ENCODE measurements at regions not wholly inside any gene's neighbourhood (a gene's known extent, or its start where the extent isn't known, plus 50 kb on each side); places are given as distances from the start of the nearest gene placed in this dataset.

GRCh38 chr5:164052536-164053093, 547.2 kb downstream of the MAT2B start:
- no peaks in the 10 kb centered on the region for H3K36me3 ChIP-seq (ENCODE audit: control insufficient read depth in 4 of 4, insufficient read depth in 3 of 4, low read depth in 1 of 4, low read length in 3 of 4)
- DNase-seq (ENCODE audit: low spot score), result no peak
- WGBS, result 53% methylated on average over 3 of the region's 3 CpGs
- H3K27me3 ChIP-seq (ENCODE audit: control insufficient read depth in 4 of 4, insufficient read depth in 4 of 4, low read length in 3 of 4), result no peaks in the 10 kb centered on the region
- no peaks in the 10 kb centered on the region for H3K9me3 ChIP-seq (ENCODE audit: control insufficient read depth in 4 of 4, low read length in 3 of 4)
- H3K4me1 ChIP-seq (ENCODE audit: control insufficient read depth in 4 of 4, insufficient read depth in 4 of 4, low read length in 3 of 4), result no peaks in the 10 kb centered on the region
- no peak overlapping the region for H3K27ac ChIP-seq (ENCODE audit: low read depth in 1 of 2, low read length in 2 of 2)
- H3K9ac ChIP-seq (ENCODE audit: low read depth in 1 of 2, low read length in 2 of 2), result no peak overlapping the region
- no peak overlapping the region for H3K4me3 ChIP-seq (ENCODE audit: low read depth in 1 of 3, low read length in 3 of 3)
- TF ChIP-seq FOXA2 (IDR thresholded peaks at IDR 0.05) (no peak), EGR1 (IDR thresholded peaks at IDR 0.05; ENCODE audit: low read depth in 2 of 2) (no peak), HNF4A (conservative IDR thresholded peaks at IDR 0.05) (no peak), MAX (IDR thresholded peaks at IDR 0.05) (no peak), YY1 (IDR thresholded peaks at IDR 0.05) (no peak), TAF1 (conservative IDR thresholded peaks at IDR 0.05) (no peak), FOXA1 (IDR thresholded peaks at IDR 0.05) (no peak), ATF3 (IDR thresholded peaks at IDR 0.05) (no peak), JUND (IDR thresholded peaks at IDR 0.05) (no peak), HNF4G (IDR thresholded peaks at IDR 0.05) (no peak)
- TF ChIP-seq, protein P1, sequence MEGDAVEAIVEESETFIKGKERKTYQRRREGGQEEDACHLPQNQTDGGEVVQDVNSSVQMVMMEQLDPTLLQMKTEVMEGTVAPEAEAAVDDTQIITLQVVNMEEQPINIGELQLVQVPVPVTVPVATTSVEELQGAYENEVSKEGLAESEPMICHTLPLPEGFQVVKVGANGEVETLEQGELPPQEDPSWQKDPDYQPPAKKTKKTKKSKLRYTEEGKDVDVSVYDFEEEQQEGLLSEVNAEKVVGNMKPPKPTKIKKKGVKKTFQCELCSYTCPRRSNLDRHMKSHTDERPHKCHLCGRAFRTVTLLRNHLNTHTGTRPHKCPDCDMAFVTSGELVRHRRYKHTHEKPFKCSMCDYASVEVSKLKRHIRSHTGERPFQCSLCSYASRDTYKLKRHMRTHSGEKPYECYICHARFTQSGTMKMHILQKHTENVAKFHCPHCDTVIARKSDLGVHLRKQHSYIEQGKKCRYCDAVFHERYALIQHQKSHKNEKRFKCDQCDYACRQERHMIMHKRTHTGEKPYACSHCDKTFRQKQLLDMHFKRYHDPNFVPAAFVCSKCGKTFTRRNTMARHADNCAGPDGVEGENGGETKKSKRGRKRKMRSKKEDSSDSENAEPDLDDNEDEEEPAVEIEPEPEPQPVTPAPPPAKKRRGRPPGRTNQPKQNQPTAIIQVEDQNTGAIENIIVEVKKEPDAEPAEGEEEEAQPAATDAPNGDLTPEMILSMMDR (IDR thresholded peaks at IDR 0.05; ENCODE audit: low read depth, low read length, missing input control), result no peak

- H3K9ac ChIP-seq (ENCODE audit: low read depth in 1 of 2, low read length in 2 of 2), result no peak overlapping the region
- no peaks in the 10 kb centered on the region for H3K27me3 ChIP-seq (ENCODE audit: control insufficient read depth in 4 of 4, insufficient read depth in 4 of 4, low read length in 3 of 4)
Observed at GRCh38 chr5:164053123-164053522, 547.7 kb downstream of the MAT2B start.

DNA sequence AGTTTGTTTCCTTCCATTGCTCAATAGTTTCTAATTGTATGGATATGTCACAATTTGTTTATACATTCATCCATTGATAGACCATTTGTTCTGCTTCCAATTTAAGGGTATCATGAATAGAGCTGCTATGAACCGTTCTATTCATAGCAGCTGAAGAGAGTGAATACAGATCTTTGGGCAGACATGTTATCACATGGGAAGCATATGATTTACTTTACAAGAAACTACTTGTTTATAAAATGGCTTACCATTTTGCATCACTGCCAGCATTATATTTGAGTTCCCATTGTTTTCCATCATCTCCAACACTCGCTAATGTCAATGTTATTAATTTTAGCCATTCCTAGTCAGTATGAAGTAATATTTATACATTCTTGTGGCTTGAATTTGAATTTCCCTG, 549.0 kb downstream of the MAT2B start:
- H3K36me3 ChIP-seq (ENCODE audit: control insufficient read depth in 4 of 4, insufficient read depth in 3 of 4, low read depth in 1 of 4, low read length in 3 of 4), result no peaks in the 10 kb centered on the region
- H3K27ac ChIP-seq (ENCODE audit: low read depth in 1 of 2, low read length in 2 of 2), result no peak overlapping the region
- H3K4me3 ChIP-seq (ENCODE audit: low read depth in 1 of 3, low read length in 3 of 3), result no peak overlapping the region
- H3K9ac ChIP-seq (ENCODE audit: low read depth in 1 of 2, low read length in 2 of 2), result no peak overlapping the region
- TF ChIP-seq, protein P1 (IDR thresholded peaks at IDR 0.05; ENCODE audit: low read depth, low read length, missing input control), result no peak
- TF ChIP-seq HNF4A (conservative IDR thresholded peaks at IDR 0.05) (no peak), YY1 (IDR thresholded peaks at IDR 0.05) (no peak), ZBTB33 (IDR thresholded peaks at IDR 0.05) (no peak), EGR1 (IDR thresholded peaks at IDR 0.05; ENCODE audit: low read depth in 2 of 2) (no peak), RXRA (IDR thresholded peaks at IDR 0.05) (no peak), JUND (IDR thresholded peaks at IDR 0.05) (no peak), FOXA2 (IDR thresholded peaks at IDR 0.05) (no peak)
- no peak for DNase-seq (ENCODE audit: low spot score)
- no peaks in the 10 kb centered on the region for H3K4me1 ChIP-seq (ENCODE audit: control insufficient read depth in 4 of 4, insufficient read depth in 4 of 4, low read length in 3 of 4)
- H3K9me3 ChIP-seq (ENCODE audit: control insufficient read depth in 4 of 4, low read length in 3 of 4), result no peaks in the 10 kb centered on the region
- 68% methylated on average over 2 of the region's 2 CpGs for WGBS
- no peaks in the 10 kb centered on the region for H3K27me3 ChIP-seq (ENCODE audit: control insufficient read depth in 4 of 4, insufficient read depth in 4 of 4, low read length in 3 of 4)

More at GRCh38 chr5:164053123-164053522, 547.7 kb downstream of the MAT2B start:
- Histone ChIP-seq H3K9me3 (ENCODE audit: control insufficient read depth in 4 of 4, low read length in 3 of 4) (no peaks in the 10 kb centered on the region), H3K36me3 (ENCODE audit: control insufficient read depth in 4 of 4, insufficient read depth in 3 of 4, low read depth in 1 of 4, low read length in 3 of 4) (no peaks in the 10 kb centered on the region), H3K4me3 (ENCODE audit: low read depth in 1 of 3, low read length in 3 of 3) (no peak overlapping the region), H3K27ac (ENCODE audit: low read depth in 1 of 2, low read length in 2 of 2) (no peak overlapping the region), H3K4me1 (ENCODE audit: control insufficient read depth in 4 of 4, insufficient read depth in 4 of 4, low read length in 3 of 4) (no peaks in the 10 kb centered on the region)
- DNase-seq (ENCODE audit: low spot score), result no peak
- no peak for TF ChIP-seq MAX (IDR thresholded peaks at IDR 0.05)
- TF ChIP-seq HNF4G (IDR thresholded peaks at IDR 0.05), result no peak
- TF ChIP-seq RXRA (IDR thresholded peaks at IDR 0.05), result no peak
- TF ChIP-seq RAD21 (IDR thresholded peaks at IDR 0.05), result no peak
- TF ChIP-seq SP1 (IDR thresholded peaks at IDR 0.05), result no peak
- WGBS, result 65% methylated on average over 1 of the region's 1 CpG

Measured in liver (tissue), 8 donors.